Activated naive CD8-positive, alpha-beta T cell treated with anti-CD3 and anti-CD28 coated beads, Interleukin-2, amount 50 U/mL, for 24 hours (primary cell): ENCODE measurements at regions not wholly inside any gene's neighbourhood (a gene's known extent, or its start where the extent isn't known, plus 50 kb on each side); places are given as distances from the start of the nearest gene placed in this dataset.

Experiments used
- ATAC-seq: fragments of 150-1000 bp; cut with Tn5 transposase; one replicate; pipeline ENCODE4 v1.10.0; 2021
- DNase-seq: peaks from one replicate; pipeline ENCODE4 v3.0.0; 2021
- H3K27ac Mint-ChIP-seq: one replicate; pipeline ENCODE4 v1.8.0; 2021; ENCODE audit warnings: mild to moderate bottlenecking, mixed read lengths
- H3K27me3 Mint-ChIP-seq: one replicate; pipeline ENCODE4 v1.8.0; 2021; ENCODE audit warnings: mixed read lengths
- H3K36me3 Mint-ChIP-seq: one replicate; pipeline ENCODE4 v1.8.0; 2021; ENCODE audit warnings: low read depth, mixed read lengths
- H3K4me1 Mint-ChIP-seq: one replicate; pipeline ENCODE4 v1.8.0; 2021; ENCODE audit warnings: mixed read lengths
- H3K4me3 Mint-ChIP-seq: one replicate; pipeline ENCODE4 v1.8.0; 2021; ENCODE audit warnings: mild to moderate bottlenecking, moderate library complexity, mixed read lengths
- H3K9me3 Mint-ChIP-seq: one replicate; pipeline ENCODE4 v1.8.0; 2021; ENCODE audit warnings: mixed read lengths

DNA sequence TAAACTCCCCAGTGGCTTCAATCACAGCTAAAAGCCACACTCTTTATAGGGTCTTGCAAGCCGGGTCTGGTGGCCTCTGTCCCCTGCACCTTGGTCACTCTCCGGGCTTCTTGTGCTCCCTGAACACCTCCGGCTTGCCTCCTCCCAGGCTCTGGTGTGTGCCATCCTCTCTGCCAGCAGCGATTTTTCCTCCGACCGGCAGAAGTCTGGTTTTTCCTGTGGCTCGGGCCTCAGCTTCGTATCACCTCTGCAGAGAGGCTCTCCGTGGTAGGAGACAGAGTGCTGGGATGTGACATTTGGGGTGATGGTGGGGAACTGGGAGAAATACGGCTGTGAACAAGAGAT is 58.8 kb upstream of the HPCAL1 start:
- Mint-ChIP-seq H3K36me3 (no peaks in the 10 kb centered on the region), H3K9me3 (peaks cover 2% of the 10 kb centered on the region), H3K4me1 (no peaks in the 10 kb centered on the region), H3K27me3 (no peaks in the 10 kb centered on the region), H3K27ac (no peak overlapping the region), H3K4me3 (no peak overlapping the region)
- ATAC-seq (no peak), DNase-seq (no peak)

DNA sequence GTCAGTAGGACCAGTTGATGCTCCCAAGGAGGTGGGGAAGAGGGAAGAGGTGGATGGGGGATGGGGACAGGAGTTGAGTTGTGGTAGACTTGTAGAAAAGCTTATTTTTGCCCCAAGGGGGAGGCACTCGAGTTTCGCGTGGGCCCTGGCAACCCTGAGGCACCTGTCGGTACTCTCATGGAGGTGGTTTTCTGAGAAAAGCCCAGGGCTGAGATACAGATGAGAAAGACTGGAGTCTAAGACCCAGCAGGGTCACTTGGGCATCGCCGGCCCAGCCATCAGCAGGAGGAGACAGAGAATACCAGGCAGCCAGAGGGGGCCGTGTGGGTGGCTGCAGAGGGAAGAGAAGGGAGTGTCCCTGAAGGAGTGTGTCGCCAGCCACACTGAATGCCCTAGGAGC is 57.7 kb upstream of the HPCAL1 start:
- peaks cover 11% of the 10 kb centered on the region for H3K9me3 Mint-ChIP-seq
- no peaks in the 10 kb centered on the region for H3K27me3 Mint-ChIP-seq
- peaks cover 1% of the 10 kb centered on the region for H3K4me1 Mint-ChIP-seq
- DNase-seq (no peak), ATAC-seq (no peak)
- peaks cover 3% of the 10 kb centered on the region for H3K36me3 Mint-ChIP-seq
- no peak overlapping the region for H3K27ac Mint-ChIP-seq
- no peak overlapping the region for H3K4me3 Mint-ChIP-seq

DNA sequence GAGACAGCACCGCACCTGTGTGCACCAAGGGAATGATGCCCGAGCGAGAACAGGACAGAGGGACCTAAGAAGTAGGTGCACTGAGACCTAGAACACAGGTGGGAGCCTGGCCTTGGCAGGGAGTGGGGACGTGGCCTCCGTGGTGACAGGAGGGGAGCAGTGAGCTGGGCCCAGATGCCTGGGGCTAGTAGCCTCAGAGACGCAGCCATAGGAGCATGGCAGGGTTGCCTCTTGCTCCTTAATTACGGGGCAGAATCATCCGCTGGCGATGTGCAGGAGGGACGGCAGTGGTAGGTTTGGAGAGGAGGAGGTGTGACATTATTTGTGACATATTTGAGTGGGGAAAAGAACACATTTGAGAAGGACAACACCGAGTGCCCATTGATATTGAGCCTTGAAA is 57.0 kb upstream of the HPCAL1 start:
- Mint-ChIP-seq H3K9me3 (peaks cover 18% of the 10 kb centered on the region), H3K36me3 (peaks cover 7% of the 10 kb centered on the region), H3K27ac (no peak overlapping the region), H3K4me3 (no peak overlapping the region), H3K27me3 (no peaks in the 10 kb centered on the region), H3K4me1 (peaks cover 4% of the 10 kb centered on the region)
- no peak for DNase-seq
- ATAC-seq: no peak

DNA sequence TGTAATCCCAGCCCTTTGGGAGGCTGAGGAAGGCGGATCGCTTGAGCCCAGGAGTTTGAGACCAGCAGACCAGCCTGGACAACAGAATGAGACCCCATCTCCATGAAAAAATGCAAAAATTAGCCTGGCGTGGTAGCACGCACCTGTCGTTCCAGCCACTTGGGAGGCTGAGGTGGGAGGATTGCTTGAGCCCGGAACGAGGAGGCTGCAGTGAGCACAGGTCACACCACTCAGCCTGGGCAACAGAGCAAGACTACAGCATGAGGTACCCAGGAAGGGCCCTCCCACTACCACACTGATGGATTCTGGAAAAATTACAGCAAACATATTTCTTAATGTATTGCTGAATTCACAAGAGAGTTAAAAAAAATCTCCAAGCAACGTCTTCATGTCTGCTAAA is 56.3 kb upstream of the HPCAL1 start:
- DNase-seq (no peak), ATAC-seq (no peak)
- Mint-ChIP-seq H3K4me3 (no peak overlapping the region), H3K27ac (no peak overlapping the region), H3K27me3 (no peaks in the 10 kb centered on the region), H3K4me1 (peaks cover 4% of the 10 kb centered on the region), H3K36me3 (peaks cover 7% of the 10 kb centered on the region), H3K9me3 (peaks cover 21% of the 10 kb centered on the region)

DNA sequence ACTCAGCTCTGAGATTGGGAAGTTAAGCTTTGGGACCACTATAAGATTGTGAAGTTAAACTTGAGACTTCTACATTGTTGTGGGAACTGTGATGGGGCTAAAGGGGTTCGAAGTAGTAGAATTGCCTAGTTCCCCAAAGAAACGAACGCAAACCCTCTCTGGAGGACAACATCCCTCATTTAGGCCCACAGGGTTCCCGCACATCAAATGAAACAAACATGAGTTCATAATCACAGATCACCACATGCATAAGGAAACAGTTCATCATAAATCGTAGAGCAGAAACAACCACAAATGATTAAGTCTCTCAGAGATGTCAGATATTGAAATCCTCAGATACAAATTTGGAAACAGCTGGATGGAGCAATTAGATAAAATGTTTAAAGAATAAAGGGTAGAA is 55.9 kb upstream of the HPCAL1 start:
- H3K36me3 Mint-ChIP-seq: peaks cover 7% of the 10 kb centered on the region
- ATAC-seq: no peak
- H3K4me1 Mint-ChIP-seq: peaks cover 4% of the 10 kb centered on the region
- H3K9me3 Mint-ChIP-seq: peaks cover 24% of the 10 kb centered on the region
- H3K27me3 Mint-ChIP-seq: peaks cover 2% of the 10 kb centered on the region
- no peak overlapping the region for H3K27ac Mint-ChIP-seq
- DNase-seq: no peak
- no peak overlapping the region for H3K4me3 Mint-ChIP-seq

DNA sequence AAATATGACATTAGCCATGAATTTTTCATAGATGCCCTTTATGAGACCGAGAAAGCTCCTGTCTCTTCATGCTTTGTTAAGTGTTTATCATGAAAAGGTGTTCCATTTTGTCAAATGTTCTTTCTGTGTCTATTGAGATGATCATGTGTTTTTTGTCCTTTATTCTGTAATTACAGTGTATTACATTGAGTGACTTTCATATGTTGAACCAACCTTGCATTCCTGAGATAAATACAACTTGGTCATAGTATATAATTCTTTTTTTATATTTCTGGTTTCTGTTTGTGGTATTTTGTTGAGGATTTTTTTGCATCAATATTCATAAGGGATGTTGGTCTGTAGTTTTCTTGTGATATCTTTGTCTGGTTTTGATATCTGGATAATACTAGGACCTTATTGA is 52.9 kb upstream of the HPCAL1 start:
- DNase-seq (no peak), ATAC-seq (no peak)
- H3K4me3 Mint-ChIP-seq: no peak overlapping the region
- H3K9me3 Mint-ChIP-seq: peaks cover 24% of the 10 kb centered on the region
- no peak overlapping the region for H3K27ac Mint-ChIP-seq
- peaks cover 7% of the 10 kb centered on the region for H3K36me3 Mint-ChIP-seq
- H3K4me1 Mint-ChIP-seq: peaks cover 4% of the 10 kb centered on the region
- H3K27me3 Mint-ChIP-seq: peaks cover 2% of the 10 kb centered on the region

DNA sequence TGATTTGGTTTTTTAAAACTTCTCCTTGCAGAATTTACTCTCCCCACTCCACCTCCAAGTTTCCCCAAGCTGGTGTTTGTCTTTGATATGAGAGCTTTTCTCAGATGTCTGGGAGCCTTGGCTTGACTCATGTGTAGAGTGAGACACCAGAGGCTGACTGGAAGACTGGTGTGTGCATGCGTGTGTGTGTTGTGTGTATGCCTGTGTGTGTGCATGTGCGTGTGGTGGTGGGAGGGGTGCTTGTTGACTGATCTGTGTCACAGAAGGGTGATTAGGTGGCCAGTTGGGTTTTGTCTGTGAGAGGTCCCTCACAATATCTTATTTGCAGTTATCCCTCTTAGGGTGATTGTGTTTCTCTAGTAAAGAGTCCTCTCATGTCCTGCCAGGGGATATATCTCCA is 50.5 kb upstream of the HPCAL1 start:
- Mint-ChIP-seq H3K27me3 (peaks cover 2% of the 10 kb centered on the region), H3K27ac (no peak overlapping the region), H3K9me3 (peaks cover 24% of the 10 kb centered on the region), H3K4me3 (no peak overlapping the region), H3K4me1 (peaks cover 4% of the 10 kb centered on the region), H3K36me3 (peaks cover 7% of the 10 kb centered on the region)
- ATAC-seq (no peak), DNase-seq (no peak)

DNA sequence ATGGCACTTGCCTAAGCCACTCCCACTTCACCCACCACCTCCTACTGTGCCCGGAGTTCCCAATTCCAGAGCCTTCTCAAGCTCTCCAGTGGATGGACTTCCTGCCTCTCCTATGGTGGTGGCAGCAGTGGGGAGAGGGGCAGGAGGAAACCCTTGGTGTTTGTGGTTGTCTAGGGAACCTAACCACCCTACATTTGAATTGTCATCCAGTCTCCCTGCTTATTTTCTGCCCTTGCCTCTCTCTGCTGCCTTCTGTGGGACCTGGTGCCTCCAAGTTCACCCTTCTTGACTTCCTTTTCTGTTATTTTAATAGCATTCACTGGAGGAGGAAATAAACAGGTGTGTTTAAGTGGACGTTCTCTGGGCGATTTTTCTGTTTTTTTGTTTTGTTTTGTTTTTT is 50.0 kb upstream of the HPCAL1 start:
- no peak for DNase-seq
- Mint-ChIP-seq H3K36me3 (peaks cover 7% of the 10 kb centered on the region), H3K4me3 (no peak overlapping the region), H3K4me1 (peaks cover 4% of the 10 kb centered on the region), H3K9me3 (peaks cover 24% of the 10 kb centered on the region), H3K27me3 (peaks cover 2% of the 10 kb centered on the region), H3K27ac (no peak overlapping the region)
- no peak for ATAC-seq
